GM19324 (cell line): ENCODE measurements at regions not wholly inside any gene's neighbourhood (a gene's known extent, or its start where the extent isn't known, plus 50 kb on each side); places are given as distances from the start of the nearest gene placed in this dataset.

ENCODE experiments used
- ATAC-seq: cut with Tn5 transposase; IDR thresholded peaks from one replicate; pipeline ENCODE4 v1.9.1; 2021; ENCODE audit warnings: mild to moderate bottlenecking, moderate library complexity; ENCODE audit not compliant: unreplicated experiment, low FRiP score

DNA sequence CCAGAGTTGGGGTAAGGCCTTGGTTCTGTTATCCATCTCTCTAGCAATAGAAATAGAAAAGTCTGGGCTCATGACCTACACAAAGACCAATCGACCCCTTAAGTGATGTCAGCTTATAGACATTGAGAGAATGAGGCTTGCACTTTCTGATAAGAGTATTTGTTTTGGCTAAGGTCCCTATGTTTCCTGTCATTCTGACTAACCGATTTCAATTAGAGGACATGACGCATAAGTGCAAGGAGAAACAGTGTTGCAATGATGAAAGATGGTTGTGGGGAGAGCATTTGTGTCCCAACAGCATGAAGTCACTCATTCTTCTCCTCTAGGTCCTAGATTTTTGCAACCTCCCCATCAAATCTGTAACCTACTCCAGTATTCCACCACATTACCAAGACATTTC is 255.1 kb downstream of the MAT2B start:
- no peak for ATAC-seq

DNA sequence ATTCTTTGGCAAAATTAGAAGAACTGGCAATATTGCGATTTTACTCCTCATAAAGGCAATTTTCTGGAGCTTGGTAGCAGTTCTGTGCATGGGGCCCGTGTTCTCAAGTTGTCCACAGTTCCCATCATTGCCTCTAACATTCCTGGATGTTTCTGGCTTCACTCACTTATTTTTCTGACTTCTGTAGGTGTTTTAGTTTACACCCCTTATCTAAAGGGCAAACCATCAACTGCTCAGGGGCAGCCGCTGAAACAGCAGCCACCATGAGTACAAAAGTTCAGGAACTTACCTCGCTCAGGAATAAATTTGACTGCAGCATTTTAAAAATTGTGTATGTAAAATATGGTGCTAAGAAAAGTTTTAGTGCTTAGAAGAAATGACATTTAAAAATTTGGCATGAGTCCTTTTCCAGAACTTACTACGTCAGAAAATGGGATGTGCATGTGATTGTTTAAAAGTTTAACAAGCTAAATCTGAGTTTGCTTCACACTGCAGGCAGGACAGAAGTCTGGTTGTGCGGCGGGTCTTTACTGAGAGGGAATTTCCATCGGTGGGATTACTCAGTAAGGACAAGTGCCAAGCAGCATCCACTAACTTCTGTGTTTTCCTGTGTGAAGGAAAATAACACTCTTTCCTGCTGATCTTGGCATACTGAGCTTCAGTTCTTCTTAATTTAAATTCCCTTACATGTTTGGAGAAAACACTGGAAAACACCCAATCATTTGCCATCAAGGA is 261.7 kb downstream of the MAT2B start:
- ATAC-seq: no peak

DNA sequence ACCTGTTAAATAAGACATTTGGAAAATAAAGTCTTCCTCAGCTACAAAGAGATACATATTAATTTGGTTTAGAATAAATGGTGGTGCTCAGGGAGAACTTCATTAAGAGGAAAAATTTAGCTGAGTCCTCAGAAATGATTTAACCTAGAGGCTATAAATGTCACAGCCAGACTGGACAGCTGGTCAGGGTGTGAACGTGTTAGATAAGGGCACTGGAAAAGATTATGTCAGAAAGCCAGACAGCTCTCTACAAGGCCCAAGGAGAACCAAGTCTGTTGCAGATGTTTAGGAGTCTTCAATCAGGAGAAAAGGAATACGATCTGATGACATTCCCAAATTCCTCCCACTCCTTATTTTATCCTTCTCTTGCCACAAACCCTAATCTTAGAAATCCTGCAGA is 265.2 kb downstream of the MAT2B start:
- ATAC-seq: no peak

DNA sequence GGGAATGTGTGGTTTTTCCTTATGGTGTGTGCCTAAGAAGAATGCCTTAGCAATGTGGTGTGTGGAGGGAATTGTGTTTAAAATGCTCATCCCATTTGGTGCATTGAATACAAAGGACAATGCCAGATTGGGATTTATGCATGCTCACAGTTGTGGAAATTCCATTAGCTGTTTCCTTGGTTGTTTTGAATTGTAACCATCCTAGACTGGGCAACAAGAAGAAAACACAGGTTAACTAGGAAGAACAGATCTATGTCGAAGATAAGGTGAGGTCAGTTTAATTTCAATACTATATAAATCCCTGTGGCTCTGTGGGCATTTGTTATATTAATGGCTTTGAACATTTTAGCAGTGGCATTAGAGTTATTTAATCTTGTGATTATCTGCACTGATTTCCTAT is 266.8 kb downstream of the MAT2B start:
- no peak for ATAC-seq

DNA sequence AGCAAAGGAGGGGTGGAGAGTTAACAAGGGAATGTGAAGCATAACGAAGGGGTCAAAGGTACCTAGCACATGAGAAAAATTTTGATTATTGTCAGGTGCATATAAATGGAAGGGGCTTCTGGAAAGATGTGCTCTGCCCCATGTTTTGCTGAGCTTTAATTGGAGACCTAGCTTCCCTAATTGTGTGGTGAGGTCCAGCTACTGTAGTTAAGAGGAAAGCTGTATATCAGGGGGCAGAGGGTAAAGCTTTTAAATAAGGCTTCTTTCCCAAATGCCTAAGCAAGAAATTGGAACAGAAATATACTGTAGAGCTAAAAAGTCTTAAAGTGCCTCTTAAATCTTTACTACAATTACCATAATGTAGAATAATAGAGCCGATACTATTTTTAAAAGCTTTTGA is 267.2 kb downstream of the MAT2B start:
- no peak for ATAC-seq

DNA sequence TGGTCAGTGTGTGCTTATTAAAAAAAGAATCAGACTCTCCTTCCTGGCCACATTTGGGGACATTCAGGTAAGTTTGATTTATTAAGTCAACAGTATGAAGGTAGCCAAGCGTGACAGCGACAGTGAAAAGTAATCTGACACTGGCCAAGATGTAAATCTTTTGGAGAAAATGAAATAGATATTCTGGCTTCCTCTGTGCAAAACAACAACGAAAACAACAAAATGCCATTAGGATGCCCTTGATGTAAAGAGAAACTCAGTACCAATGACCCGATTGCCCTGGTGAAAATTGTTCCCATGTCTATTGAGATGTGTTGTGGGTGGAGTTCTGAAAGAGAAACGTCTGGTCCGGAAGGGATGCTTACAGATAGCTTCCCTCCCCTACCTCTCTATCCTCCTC is 267.8 kb downstream of the MAT2B start:
- no peak for ATAC-seq

DNA sequence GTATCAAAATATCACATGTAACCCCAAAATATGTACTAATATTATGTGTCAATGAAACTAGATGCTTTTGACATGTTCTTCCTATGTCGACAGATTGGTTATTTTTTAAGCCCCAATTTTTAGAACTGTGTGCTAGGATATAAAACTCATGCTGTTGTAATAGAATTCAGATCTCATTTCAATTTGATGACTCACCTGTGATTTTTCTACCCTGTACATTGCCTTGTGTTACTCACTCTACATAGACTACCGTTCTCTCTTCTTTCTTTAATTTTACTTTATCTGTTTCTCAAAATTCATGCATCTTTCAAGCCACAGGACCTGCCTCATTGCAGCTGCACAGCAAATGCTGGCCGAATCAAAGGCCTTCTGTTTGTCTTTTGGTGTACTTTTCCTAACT is 284.5 kb downstream of the MAT2B start:
- ATAC-seq: no peak

DNA sequence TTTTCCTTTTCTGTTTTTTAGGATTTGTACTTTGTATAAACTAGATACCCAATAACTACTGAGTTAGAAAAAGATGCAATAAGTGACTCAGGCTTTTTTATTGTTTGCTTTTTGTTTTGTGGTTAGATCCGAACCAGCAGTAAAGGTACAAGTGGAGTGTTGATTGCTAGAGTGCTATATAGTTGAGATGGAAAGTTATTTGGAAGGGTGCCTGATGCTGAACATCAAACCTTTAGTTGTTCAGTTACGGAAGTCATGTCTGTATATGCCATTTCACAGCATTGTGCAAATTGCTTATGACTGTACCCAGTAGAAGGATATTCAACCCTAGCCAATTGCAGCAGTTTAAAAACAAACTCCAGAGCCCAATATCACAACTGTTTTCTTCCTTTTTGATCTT is 285.1 kb downstream of the MAT2B start:
- no peak for ATAC-seq

DNA sequence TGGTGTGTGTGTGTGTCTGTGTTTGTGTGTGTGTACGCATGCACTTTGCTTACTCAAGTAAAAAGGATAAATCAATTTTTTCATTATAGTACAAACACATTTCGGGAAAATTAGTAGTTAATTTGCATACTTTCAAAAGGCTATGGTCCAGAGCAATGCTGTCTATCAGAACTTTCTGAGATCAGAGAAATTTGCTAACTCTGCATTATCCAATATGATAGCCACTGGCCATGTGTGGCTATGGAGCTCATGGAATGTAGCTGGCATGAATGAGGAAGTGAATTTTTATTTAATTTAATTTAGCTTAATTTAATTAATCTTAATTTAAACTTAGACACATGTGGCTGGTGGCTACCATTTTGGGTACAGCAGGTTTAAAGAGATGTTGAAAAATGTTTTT is 289.6 kb downstream of the MAT2B start:
- no peak for ATAC-seq

DNA sequence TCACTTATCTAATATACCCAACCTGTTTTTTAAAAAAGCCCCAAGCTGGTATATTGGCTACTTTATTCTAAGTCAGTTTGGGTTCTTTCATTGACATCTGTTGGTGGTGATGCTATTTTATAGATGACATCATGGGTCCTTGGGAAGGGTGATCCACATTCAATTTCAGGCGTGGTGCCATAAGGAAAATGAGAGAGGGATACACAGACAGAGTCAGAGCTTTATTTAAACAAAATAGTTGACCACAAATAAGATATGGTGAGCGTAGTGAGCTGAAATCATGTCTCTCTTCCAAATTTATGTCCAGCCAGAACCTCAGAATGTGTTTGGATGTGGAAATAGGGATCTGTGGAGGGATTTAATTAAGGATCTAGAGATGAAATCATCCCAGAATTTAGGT is 302.4 kb downstream of the MAT2B start:
- ATAC-seq: no peak

DNA sequence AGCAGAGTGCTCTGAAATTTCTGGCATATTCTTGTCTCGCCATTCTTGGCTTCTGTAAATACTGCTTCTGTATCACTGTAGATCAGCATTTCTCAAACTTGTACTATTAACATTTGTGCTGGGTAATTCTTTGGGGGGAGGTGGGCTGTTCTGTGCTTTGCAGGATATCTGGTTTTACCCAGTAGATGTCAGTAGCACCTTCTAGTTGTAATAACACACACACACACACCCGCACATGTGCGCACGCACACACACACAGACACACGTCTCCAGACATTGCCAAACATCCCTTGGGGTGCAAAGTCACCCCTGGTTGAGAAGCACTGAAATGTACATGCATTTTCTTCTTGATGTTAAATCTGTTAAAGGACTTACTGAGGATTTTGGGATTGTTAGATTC is 304.1 kb downstream of the MAT2B start:
- ATAC-seq: no peak

DNA sequence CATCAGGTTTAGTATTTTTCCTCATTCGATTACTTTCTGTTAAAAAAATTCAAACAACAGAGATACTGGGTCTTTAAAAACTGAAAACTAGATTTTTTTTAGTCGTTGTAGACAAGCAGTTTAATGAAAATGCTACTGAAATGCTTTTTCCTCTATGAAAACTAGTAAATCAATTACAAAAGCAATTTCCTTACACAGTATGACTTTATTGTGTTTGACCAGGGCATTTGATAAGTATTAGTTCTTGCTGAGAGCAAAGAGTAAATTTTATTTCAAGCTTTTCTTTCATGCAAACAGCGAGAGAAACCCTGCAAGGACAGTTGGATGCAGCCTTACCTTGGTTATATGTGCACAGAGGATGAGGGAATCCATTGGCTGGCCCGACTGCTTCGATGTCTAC is 308.5 kb downstream of the MAT2B start:
- ATAC-seq: no peak

DNA sequence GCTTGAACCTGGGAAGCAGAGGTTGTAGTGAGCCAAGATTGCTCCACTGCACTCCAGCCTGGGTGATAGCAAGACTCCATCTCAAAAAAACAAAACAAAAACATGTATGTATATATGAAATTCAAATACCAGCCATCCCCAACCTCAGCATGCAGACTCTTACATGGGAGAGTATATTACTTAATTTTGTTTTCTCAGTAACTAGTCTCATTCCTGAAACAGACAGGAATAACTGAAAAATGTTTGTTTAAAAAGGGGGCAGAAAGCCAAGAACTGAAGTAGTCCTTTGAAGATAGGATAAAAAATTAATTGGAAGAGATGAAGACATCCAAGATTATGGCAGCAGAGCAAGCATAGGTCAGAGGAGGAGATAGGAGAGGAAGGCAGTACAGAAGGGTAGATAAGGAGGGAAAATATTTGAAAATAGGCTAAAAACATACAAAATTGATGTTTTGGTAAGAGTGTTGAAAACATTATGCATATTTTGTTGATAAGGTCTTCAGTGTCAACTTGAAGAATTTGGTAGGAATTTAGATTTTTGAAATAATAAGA is 309.9 kb downstream of the MAT2B start:
- ATAC-seq: no peak

DNA sequence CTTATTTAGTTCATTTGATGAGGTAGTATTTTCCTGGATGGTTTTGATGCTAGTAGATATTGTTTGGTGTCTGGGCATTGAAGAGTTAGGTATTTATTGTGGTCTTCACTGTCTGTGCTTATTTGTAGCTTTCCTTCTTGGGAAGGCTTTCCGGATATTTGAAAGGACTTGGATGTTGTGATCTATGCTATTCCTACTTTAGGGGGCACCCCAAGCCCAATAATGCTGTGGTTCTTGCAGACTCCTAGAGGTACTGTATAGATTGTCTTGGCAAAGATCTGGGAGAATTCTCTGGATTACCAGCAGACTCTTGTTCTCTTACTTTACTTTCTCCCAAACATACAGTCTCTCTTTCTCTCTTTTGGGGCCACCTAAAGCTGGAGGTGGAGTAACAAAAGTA is 315.7 kb downstream of the MAT2B start:
- no peak for ATAC-seq

DNA sequence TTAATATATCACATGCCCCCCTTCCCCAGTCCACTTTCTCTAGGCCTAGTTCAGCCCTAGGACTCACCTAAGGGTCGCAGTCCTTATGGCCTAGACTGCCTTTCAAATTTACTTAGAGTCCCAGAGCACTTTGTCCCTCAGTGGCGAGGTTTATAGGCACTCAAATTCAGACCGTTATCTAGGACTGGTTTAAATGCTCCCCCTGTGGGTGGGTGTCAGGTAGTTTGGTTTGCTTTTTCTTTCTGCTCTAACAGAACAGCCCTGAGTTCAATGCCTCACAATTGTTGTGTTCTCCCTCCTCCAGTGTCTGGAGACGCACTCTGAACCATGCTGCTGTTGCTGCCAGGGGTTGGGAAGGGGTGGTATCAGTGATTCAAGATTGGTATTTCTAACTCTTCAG is 317.1 kb downstream of the MAT2B start:
- ATAC-seq: no peak

DNA sequence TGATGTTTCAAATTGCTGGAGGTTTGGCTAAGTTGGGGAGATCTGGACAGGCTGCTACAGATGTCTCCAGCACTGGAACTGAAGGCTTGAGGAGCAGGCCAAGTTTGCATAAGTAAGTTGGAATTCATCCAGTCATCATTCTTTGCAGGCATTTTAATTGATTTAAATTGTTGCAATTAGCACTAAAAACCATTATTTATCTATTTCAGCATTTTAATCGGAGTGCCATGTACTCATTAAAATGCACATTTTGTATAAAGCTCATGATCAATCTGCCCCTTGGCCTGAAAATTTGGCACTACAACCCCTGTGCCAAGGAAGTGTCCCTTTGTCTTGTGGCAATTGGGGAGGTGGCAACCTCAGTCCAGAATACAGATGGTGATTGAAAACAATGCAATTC is 320.2 kb downstream of the MAT2B start:
- ATAC-seq: no peak

DNA sequence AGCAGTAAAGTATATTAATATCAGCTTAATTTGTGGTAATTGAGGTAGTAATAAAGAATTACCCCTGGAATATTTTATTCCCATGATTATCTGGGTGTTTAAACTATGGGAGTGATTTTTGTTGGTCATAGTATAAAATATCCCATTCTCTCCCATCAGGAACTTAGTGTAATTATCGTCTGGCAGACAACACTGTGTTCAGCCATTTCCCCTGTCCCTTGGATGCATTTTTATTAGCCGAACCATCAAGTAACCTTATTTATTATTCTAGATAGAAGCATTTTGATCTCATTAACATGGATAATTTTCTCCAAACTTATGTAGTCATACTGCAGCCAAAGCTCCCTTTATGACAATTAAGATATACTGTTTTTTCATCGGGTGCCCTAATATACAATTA is 320.8 kb downstream of the MAT2B start:
- ATAC-seq: no peak

DNA sequence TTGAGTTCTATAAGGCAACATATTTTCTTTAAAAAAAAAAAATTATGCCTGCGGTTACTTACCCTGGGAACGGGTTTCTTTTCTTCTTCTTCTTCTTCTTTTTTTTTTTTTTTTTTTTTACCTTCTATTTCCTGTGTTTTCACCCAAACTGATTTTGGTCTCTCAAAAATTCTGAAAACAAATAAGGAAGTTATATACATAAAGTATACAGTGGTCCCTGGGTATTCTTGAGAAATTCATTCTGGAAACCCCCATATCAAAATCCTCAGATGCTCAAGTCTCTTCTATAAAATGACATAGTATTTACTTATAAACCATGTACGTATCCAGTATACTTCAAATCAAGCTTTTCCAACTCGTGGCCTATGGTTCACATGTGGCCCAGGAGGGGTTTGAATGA is 326.7 kb downstream of the MAT2B start:
- no peak for ATAC-seq

DNA sequence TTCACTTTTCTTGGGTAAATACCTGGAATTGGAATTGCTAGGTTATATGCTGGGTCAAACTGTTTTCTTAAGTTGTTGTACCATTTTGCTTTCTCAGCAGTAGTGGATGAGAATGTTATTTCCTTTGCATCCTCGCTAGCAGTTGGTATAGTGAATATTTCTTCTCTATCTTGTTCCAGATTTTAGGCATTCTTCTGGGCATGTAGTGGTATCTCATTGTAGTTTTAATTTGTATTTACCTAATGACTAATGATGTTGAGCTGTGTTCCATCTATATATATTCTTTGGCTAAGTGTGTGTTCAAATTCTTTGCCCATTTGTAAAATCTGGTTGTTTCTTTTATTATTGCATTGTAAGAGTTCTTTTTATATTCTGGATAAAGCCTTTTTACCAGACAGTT is 333.3 kb downstream of the MAT2B start:
- ATAC-seq: no peak

DNA sequence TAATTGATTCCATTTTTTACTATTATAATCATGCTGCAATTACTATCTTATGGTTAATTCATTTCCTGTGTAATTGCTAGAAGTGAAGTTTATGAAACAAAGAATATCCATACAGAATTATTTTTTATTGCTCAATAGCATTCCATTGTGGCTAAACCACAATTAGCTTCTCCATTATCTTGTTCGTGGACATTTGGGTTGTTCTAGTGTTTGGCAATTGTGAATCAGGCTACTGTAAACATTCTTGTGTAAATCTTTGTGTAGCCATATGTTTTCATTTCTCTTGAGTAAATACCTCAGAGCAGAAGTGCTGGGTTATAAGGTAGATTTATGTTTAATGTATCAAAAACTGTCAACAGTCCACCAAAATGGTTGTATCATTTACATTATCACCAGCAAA is 341.1 kb downstream of the MAT2B start:
- ATAC-seq: no peak

DNA sequence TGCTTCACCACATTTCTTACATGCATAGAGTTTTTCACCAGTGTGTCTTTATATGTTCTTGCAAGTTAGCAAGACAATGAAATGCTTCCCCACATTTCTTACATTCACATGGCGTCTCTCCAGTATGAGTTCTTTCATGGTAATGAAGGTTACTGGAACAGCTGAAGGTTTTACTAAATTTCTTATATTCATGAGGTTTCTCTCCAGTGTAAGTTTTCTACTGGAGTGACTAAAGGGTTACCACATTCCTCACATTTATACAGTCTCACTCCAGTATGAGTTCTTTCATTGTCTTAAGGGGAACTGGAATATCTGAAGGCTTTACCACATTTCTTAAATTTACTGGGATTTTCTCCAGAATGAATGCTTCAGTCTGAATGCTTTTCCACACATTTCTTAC is 350.3 kb downstream of the MAT2B start:
- no peak for ATAC-seq

DNA sequence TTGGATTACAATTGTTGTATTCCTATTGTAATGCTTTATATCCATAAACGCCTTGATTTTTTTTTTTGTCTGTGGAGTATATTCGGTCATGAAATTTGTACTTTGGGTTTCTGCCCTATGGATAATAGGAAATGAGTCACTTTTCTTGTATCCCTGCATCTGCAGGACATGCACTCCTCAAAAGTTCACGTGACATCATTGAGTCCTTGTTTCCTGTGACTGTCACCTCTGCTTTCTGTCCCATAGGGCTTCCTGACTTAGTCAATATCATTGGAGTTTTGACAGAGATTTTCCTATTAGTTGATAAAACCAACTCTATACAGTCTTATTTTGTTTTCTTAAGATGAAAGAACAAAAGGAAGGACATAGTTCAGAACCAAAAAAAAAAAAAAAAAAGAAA is 356.3 kb downstream of the MAT2B start:
- no peak for ATAC-seq

DNA sequence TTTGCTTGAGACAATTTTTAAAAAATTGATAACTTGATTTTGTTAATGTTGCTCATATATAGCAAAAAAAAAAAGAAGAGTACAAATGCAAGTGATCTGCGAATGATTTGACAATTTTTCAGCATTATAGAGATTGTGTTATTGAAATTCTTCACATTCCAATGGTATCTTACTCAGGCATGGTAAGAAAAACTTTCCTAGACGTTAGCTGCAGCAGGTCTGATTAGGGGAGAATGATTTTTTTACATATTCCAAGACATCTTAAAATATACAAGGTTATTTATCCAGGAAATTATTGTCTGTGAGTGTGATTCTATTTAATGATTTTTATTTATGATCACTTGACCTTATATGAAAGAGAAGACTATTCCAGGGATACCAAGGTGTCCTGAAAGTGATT is 361.9 kb downstream of the MAT2B start:
- no peak for ATAC-seq
